Astrocyte (in vitro differentiated cells and primary cell): ENCODE measurements at regions not wholly inside any gene's neighbourhood (a gene's known extent, or its start where the extent isn't known, plus 50 kb on each side); places are given as distances from the start of the nearest gene placed in this dataset.

Source experiments
- CTCF ChIP-seq: IDR thresholded peaks from 2 replicates; pipeline ENCODE4 v1.5.1; 2011; ENCODE audit warnings: low read depth, mild to moderate bottlenecking, inconsistent platforms, low read length, moderate library complexity; ENCODE audit not compliant: insufficient read depth
- EZH2 ChIP-seq: IDR thresholded peaks from 2 replicates; pipeline ENCODE4 v1.6.1; 2012; ENCODE audit warnings: mild to moderate bottlenecking, low read length, inconsistent platforms; ENCODE audit not compliant: insufficient read depth

GRCh38 chr10:60542657-60543056 lies 153.0 kb upstream of the ANK3 start:
- TF ChIP-seq EZH2 (no peak), CTCF (no peak)
